ENCODE measurements at regions not wholly inside any gene's neighbourhood (a gene's known extent, or its start where the extent isn't known, plus 50 kb on each side); places are given as distances from the start of the nearest gene placed in this dataset.

GRCh38 chr20:40810332-40811000 lies 121.4 kb upstream of the MAFB start:
- no peak for TF ChIP-seq CTCF (IDR thresholded peaks at IDR 0.05)
- no peak for TF ChIP-seq SIN3A (IDR thresholded peaks at IDR 0.05; ENCODE audit: borderline replicate concordance, insufficient read depth, low read depth, low read length)
- no peak for TF ChIP-seq TCF7L2 (IDR thresholded peaks at IDR 0.05; ENCODE audit: low read depth, low read length)
- no peak for TF ChIP-seq POLR2AphosphoS5 (IDR thresholded peaks at IDR 0.05; ENCODE audit: low read depth, low read length)
- no peak for TF ChIP-seq REST (IDR thresholded peaks at IDR 0.05; ENCODE audit: insufficient read depth in 1 of 2, low read depth in 2 of 2, low read length in 1 of 2)

Data from Panc1 (cell line).